Breast epithelium (tissue), 3 donors: ENCODE measurements at regions not wholly inside any gene's neighbourhood (a gene's known extent, or its start where the extent isn't known, plus 50 kb on each side); places are given as distances from the start of the nearest gene placed in this dataset.

Experiments used
- CTCF ChIP-seq, 3 donors: fragments of 450-650 bp; IDR thresholded peaks; one replicate each; pipeline ENCODE4 v1.5.1; 2016 to 2017; ENCODE audit warnings: antibody characterized with exemption in 3 of 3, mild to moderate bottlenecking in 3 of 3, moderate library complexity in 3 of 3
- POLR2A ChIP-seq: fragments of 450-650 bp; IDR thresholded peaks from one replicate; pipeline ENCODE4 v1.6.1; 2016; ENCODE audit warnings: antibody characterized with exemption, mild to moderate bottlenecking, moderate library complexity

- TF ChIP-seq CTCF (IDR thresholded peaks at IDR 0.05) (no peak), POLR2A (no peak)
These were observed 594.7 kb downstream of the TP53TG3F start for GRCh38 chr16:34054137-34054536.
